GM04503 (cell line): ENCODE measurements at regions not wholly inside any gene's neighbourhood (a gene's known extent, or its start where the extent isn't known, plus 50 kb on each side); places are given as distances from the start of the nearest gene placed in this dataset.

Source experiments
- DNase-seq: peaks from one replicate; pipeline ENCODE4 v3.0.0-alpha.2; 2012; ENCODE audit warnings: low read depth

DNA sequence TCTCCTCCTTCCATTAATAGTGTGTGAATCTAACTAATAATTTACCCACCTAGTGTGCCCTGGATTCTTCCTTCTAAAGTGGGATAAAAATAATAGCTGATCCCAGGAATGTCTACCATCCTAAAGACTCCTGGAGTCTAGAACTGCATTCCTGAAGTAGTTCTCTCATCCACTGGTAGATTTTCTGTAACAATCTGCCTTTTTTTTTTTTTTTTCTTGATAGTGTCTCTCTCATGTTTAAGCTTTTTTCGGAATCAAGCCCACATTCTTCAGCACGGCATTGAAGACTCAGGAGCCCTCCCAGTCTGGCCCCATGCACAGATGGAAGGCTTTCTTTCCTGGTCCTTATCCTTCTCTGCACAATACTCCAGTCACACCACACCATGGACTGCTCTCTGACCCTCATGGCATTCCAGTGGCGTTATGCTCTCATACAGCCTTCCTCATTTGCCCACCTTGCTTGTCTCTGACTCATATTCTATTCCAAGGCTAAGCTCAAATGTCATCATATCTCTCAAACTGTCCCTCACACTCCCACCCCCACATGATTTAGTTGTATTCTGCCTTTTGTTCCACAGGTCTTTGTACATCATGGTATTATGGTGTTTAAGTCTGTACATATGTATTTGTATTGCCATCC, 68.7 kb upstream of the FRY start:
- DNase-seq, result no peak

DNA sequence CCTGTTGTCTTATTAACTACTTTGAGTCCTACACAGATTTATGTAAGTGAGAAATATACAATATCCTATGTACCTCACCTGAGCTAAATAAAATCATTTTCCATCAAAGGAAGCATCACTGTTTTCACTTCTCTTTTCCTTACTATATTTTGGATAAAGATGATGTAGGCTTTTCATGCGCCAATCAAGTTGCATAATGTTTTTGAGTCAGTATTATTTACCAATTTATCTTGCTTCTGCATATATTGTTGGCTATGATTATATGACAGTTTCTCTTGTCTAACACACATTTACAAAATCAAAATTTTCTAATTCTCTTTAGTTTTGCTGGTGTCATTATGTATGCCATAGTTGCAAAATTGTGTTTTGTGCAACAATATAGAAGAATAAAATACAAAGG, 67.9 kb upstream of the FRY start:
- DNase-seq, result no peak

DNA sequence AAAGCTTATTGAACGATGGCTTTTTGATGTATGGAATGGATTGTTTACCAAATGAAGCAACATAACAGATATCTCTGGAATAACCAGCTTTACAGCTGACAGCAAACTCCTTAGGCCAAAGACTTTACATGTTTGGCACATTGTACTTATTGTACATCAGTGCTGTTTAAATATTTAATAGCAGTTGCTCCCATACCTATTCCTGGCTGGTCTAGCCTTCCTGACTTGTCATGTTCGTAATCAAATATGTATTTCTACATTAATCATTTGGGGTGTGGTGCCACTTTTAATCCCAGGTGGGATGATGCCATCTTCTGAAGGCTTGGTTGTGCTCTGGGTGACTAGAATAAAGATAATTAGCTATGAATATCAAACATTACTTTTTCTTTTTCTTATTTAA, 67.4 kb upstream of the FRY start:
- DNase-seq, result no peak

DNA sequence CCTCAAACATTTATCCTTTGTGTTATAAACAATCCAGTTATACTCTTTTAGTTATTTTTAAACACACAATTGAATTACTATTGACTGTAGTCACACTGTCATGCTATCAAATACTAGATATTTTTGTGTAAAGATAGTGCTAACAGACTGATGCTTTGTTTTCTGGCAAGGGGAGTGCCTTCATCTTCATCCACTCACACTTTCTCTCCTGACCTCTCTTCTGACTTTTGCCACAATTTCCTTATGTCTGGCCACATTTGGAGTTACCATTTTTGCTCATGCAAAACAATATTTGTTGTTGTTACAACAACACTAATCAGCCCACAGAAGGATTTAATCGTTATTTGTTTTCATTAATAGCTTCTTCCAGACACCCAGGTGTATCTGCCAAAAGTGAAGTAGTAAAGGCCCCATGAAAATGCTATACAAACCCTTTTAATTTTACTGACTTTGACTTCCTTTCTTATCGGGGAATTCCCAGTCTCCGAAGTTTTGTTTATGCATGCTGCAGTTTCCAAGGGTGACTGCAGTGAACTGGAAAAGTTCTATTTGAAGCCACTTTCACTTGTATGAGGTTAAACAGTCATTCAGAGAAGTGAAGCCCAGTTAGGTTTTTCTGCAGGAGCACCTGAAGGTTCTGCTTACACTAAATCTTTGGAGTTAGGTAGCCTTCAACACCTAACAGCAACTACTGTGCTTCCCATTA, 66.1 kb upstream of the FRY start:
- no peak for DNase-seq

DNA sequence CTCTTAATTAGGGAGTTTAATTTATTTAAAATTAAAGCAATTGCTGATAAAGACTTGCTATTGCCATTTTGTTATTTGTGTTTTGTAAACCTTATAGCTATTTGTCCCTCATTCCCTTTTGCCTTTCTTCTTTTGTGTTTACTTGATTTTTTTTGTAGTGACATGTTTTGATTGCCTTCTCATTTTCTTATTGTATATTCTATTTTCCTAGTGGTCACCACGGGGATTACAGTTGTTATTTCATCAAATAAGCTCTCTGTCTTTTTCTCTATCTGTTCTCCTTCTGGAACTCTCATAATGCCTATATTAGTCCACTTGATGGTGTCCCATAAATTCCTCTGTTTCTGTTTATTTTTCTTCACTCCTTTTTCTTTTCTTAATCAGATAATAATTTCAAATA, 64.4 kb upstream of the FRY start:
- no peak for DNase-seq

DNA sequence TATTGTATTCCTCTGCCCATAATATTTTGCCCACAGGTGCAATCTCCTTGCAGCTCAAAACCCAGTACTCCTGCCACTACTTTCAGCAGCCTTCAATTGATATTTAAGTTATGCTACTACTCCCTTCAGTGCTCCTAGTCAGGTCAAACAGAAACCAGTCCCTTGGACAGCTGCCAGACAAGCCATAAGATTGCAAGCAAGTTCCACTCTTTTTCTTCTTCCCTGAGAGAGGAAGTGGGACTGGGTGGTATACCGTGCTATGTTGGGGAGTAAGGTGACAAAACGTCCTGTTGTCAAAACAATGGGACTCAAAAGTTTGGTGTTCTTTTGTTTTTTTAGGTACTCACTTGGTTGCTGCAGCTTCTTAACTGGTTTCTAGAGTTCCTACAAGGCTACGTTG, 63.1 kb upstream of the FRY start:
- DNase-seq, result no peak

DNA sequence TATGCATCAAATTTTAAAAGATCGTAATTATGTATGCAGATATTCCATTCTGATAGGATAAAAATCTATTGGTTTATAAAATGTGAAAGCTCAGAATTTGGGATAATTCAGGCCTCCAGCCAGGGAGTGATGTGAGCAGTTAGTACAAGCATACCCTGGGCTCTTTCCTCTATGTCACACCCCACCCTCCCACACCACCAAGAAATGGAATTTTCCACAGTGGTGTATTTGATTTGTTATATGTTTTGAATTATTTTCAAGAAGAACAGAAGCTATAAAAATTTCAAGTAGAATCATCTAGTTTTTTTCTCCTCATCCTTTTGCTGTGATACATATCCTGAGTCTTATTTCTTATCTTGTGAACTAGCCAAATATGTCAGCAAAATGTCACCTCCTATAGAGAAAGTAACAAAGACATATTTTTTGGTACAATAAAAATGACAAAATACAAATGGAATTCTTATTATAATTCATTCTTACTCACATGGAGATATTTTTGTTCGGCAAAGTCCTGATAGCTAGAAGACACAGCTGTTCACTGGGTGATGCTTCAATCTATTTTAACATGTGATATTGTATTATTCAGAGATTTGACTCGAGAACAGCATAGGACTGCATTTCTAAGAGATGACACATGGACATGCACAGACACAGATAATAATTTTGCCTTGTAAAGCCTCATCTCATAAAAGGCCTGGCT, 61.2 kb upstream of the FRY start:
- DNase-seq, result peak; percentile 79

DNA sequence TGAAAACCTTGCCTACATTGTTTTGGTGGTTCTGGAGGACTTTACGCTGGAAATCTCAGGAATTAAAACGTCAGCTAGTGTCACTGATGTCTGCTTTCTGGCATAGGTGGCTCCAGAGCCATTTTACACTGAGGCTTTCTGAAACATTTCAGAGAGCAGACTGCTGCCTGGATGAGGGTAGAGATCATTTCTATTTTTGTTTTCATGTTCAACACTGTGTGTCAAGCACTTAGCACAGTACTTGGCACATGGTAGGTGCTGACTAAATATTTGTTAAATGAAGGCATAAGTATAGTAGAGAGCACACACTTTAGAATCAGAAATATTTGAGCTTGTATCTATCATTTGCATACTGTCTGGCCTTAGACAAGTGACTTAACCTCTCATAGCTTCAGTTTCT, 59.1 kb upstream of the FRY start:
- no peak for DNase-seq

DNA sequence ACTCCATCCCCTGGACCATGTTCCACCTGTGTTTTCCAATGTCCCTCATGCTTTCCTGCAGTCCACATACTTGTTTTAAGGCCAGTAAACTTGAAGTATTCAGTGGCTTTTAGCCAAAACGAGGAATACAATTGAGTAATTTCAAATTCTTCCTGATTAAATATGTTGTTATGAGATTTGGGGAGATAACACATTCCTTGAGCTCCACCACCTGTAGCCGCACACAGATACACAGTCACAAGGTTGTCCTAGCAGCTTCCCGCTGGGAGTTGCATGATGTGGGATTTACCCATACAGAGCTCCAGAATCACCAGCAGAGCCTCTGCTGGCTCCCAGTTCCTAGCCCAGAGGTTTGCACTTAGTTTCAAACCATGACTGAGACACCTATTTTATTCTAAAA, 53.6 kb upstream of the FRY start:
- DNase-seq, result no peak

DNA sequence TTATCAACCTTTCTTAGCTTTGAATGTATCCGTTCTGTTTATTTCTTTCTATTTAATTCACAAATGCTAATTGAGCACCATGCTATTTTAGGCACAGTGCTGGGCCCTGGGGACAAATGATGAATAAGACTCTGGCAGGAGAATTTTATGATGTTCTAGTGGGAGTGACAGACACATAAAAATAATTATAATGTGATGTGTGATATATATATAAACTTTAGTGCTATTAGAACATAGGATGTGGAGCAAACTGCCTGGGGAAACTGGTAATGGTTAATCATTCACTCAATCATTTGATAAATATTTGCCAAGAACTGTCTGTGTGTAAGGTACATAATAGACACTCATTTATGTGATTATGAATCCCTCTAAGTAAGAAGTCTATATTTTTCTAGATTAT, 50.7 kb upstream of the FRY start:
- DNase-seq, result no peak
